Glomerular endothelial cell (primary cell): ENCODE measurements at regions not wholly inside any gene's neighbourhood (a gene's known extent, or its start where the extent isn't known, plus 50 kb on each side); places are given as distances from the start of the nearest gene placed in this dataset.
"Not testable (repeated sequence)": the region's sequence is repeated elsewhere in the genome, so short reads cannot be mapped to it uniquely, and the experiment has no call there.

Source experiments
- DNase-seq: peaks from one replicate; pipeline ENCODE4 v3.0.0-alpha.2; 2011; ENCODE audit warnings: low read depth, low spot score; ENCODE audit errors: extremely low read depth

- DNase-seq, result no peak
Observed at GRCh38 chr1:173257805-173258204, 50.7 kb upstream of the TNFSF4 start.

DNA sequence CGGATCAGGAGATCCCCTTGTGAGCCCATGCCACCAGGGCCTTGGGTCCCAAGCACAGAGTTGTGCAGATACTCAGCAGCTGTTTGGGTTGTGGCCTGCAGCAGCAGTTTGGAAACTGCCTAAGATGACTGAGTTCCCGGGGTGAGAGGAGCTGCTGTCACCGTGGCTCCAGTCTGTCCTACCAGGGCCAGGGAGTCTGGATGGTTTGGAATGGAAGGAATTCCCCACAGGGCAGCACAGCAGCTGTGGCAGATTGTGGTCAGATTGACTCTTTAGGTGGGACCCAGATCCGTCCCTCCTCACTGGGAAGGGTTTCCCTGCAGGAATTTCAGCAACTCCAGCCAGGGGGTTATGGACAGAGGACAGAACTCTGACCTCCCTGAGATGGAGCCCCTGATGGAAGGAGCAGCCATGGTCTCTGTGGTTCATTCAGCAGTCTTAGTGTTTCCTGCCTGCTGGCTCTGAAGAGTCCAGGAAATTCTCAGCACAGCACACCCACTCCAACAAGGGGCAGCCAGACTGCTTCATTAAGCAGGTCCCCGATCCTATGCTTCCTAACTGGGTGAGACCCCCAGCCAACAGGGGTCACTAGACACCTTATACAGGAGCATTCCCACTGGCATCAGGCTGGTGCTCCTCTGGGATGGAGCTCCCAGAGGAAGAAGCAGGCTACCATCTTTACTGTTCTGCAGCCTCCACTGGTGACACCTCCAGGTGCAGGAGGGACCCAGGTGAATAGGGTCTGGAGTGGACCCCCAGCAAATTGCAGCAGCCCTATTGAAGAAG, 51.5 kb upstream of the TNFSF4 start:
- DNase-seq, result no peak

DNA sequence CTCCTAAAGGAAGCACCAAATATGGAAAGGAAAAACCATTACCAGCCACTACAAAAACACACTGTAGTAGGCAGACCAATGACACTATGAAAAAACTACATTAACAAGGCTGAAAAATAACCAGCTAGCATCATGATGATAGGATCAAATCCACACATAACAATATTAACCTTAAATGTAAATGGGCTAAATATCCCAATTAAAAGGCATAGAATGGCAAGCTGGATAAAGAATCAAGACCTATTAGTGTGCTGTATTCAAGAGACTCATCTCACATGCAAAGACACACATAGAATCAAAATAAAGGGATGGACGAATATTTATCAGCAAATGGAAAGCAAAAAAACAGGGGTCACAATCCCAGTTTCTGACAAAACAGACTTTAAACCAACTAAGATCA, 53.2 kb upstream of the TNFSF4 start:
- not testable (repeated sequence) for DNase-seq

DNA sequence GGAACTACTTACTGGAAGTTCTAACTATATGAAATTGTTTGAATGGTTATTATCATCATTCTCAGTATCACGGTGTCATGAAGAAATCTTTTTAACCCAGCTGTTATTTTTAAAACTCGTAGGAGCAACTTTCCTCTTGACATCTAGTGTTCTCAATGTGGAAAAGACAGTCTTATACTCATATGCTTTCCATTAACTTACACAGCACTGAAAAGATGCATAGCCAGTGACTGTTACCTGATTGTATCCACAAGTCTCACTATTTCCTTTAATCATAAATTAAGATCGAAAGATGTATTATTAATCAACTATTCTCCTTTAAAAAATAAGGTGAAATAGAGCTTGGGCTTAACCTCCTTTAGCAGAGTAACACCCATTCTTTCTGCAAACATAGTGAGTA, 59.7 kb upstream of the TNFSF4 start:
- DNase-seq, result no peak

DNA sequence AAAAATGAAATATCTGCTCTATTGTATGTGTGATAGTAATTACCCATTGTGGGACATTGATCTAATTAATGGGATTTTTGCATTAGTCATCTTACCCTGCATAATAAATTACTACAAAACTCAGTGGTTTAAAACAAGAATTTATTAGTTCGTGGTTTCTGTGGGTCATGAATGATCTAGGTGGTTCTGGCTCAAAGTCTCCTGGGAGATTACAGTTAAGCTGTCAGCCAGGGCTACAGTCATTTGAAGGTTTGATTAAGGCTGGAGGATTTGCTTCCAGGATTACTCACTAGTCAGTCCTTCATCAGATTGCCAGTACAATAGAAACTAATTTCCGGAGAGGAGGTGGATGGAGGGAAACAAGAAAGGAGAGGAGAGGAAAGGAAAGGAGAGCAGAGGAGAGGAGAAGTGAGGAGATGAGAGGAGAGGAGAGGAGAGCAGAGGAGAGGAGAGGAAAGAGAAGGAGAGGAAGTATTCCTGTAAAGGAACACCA, 60.4 kb upstream of the TNFSF4 start:
- DNase-seq, result no peak

GRCh38 chr1:173268261-173268660, 61.1 kb upstream of the TNFSF4 start:
- DNase-seq, result no peak

DNA sequence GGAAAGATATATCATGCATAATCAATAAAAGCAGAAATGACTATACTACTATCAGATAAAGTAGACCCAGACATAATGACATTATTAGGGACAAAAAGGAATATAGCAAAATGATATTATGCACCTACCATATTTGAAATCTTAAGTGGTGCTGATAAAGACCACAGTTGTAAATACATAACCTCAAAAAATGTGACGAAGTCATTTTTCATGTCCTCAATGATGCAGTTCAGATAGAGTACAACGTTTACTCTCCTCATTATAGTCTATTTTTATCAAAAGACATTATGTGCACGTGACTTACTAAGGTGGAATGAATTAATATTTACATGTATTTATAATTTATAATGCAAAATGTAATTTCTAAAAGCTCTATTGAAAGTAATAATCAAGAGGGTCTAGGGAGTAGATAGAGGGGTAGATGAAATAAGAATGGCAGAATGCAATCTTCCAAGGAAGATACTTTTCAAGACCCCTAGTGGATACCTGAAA, 61.7 kb upstream of the TNFSF4 start:
- DNase-seq, result no peak

DNA sequence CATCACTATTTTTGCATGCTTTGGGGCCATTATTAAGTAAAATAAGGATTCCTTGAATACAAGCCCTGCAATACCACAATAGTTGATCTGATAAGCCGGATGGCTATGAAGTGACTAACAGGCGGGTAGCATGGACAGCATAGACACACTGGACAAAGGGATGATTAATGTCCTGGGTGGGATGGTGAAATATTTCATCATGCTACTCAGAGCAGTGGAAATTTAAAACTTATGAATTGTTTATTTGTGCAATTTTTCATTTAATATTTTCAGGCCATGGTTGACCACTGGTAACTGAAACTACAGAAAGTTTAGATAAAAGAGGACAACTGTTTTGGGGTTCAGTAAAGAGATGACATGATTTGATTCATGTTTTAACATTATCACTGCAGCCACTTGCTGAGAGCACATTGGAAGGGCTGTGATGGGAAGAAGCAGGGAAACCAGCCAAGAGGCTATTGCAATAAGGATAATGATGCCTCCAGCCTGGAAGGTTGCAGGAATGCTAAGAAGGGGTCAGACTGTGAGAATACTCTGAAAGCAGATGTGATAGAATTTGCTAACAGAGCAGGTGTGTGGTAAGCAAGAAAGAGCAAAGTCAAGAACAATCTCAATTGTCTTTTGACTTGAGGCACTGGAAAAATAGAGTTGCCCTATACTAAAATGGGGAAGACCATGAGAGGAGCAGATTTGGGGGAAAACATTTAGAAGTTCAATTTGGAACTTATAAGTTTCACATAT, 62.5 kb upstream of the TNFSF4 start:
- peak; percentile 10 for DNase-seq

DNA sequence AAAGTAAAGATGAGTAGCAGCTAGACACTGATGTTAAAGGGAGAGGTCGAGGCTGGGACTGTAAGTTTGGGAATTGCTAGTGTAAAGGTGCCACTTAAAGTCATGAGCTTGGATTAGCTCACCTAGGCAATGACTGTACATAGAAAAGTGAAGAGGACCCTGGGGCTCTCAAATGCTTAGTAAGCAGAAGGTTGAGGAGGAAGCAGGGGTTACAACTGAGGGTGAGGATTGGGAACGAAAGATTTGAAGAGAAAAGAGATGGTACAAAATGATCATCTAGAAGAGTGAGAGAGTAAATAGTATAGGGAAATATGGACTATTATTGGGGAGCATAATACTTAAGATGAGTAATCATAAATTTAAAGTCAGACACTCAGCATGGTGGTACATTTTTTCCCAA, 63.1 kb upstream of the TNFSF4 start:
- DNase-seq, result no peak

DNA sequence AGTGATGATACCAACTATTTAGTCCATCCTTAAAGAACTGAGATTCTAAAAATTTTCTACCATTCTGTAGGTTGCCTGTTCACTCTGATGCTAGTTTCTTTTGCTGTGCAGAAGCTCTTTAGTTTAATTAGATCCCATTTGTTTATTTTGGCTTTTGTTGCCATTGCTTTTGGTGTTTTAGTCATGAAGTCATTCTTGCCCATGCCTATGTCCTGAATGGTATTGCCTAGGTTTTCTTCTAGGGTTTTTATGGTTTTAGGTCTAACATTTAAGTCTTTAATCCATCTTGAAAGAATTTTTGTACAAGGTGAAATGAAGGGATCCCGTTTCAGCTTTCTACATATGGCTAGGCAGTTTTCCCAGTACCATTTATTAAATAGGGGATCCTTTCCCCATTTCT, 63.9 kb upstream of the TNFSF4 start:
- DNase-seq, result not testable (repeated sequence)

DNA sequence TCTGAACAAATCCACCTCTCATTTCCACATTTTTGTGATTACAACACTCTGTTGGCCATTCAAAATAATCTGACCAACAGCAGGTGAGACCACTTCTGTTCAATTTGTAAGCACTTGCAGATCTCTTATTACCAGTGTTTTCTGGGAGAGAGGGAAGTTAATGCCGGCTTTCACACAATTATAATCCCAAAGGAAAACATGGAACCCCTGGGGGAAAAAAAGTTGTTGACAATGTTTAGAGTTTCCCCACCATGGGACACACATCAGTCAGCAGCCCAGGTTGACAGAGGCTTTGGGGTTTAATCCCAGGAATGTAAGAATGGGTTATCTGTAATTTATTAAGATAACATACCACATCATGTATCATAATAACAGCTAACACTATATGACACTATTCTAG, 68.4 kb upstream of the TNFSF4 start:
- DNase-seq, result no peak

GRCh38 chr1:173276922-173277800, 70.0 kb upstream of the TNFSF4 start:
- no peak for DNase-seq

DNA sequence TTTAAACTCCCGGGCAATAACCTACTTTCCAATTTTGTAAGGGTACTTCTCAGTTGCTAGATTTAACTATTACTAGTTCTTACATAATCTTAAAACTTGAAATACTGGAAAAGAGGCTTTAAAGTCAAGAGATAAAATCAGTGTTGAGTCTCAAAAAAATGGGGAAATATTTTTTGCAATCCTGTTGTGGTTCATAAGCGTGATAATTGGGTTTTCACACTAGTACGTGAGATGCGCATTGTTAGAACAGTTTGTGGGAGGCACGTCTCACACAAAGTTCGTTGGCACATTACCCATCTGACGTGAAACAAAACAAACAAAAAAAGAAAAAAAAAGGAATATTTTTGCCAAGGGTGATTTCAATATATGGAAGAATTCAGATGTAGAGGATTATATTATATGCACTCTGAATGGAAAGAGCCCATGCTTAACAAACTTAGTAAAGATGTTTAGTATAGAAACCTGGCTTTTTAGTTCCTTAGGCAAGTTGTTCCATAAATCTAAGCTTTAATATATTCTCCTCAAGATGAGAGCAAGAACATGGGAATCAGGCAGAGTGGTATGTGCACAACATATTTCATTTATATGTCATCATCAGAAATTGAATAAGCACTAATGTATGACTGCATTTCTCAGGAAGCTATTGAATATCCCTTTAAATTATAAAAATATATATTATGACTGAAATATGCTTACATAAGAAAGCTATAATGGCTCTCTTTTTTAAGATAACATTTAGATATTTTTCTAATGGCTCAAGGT, 73.9 kb upstream of the TNFSF4 start:
- DNase-seq, result no peak

DNA sequence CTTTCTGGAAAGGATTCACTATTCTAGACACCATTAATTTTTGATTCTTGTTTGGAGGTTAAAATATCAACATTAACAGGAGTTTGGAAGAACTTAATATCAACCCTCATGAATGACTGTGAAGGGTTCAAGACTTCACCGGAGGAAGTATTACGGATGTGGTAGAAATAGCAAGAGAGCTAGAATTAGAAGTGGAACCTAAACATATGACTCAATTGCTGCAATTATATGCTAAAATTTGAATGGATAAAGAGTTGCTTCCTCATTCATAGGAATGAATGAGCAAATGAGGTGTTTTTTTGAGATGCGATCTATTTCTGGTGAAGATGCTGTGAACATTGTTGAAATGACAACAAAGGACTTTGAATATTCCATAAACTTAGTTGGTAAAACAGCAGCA, 77.9 kb upstream of the TNFSF4 start:
- DNase-seq, result no peak

DNA sequence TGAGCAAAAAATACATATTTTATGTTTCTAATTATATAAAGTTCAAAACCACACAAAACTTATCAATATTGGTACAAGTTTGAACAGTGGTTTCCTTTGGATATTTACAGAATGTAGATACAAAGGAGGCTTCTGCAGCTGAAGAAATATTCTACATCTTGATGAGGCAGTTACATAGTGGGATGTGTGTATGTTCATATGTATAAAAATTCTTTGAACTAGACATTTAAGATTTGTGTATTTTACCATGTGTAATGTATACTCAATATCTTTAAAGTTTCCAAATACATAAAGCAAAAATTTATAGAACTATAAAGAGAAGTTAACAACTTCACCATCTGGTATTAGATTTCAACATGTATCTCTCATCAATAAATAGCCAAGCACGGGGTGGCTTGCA, 80.7 kb upstream of the TNFSF4 start:
- no peak for DNase-seq

GRCh38 chr1:173293756-173294155, 86.6 kb upstream of the TNFSF4 start:
- DNase-seq, result no peak

DNA sequence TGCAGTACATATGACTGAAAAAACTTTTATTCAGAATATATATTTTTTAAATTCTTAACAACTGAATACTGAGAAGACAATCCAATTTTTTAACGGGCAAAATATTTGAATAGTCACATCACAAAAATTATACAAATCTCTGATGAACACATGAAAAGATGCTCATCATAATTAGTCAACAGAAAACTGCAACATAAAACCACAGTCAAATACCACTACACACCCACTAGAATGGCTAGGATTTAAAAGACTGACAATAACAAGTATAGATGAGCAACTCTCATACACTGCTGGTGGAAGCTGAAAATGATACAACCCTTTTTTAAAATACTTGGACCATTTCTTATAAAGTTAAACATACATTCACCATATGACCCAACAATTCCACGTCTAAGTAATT, 87.7 kb upstream of the TNFSF4 start:
- no peak for DNase-seq

DNA sequence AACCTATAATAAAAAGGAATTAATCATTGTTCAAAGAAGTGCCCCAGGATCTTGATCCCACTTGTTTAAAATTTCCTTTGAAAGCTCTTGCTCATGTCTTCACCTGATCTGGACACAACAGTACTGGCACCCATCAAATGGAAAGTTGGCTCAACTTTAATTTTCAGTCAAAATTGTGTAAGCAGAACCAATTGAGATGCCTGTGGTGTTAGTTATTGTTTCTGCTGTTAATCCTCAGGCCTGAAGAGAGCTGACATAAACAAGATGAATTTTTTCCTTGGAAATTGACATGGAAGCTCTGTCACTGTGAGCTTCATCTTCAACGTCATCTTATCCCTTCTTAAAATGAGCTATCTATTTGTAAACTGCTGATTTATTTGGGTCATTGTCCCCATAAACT, 88.3 kb upstream of the TNFSF4 start:
- DNase-seq, result no peak

DNA sequence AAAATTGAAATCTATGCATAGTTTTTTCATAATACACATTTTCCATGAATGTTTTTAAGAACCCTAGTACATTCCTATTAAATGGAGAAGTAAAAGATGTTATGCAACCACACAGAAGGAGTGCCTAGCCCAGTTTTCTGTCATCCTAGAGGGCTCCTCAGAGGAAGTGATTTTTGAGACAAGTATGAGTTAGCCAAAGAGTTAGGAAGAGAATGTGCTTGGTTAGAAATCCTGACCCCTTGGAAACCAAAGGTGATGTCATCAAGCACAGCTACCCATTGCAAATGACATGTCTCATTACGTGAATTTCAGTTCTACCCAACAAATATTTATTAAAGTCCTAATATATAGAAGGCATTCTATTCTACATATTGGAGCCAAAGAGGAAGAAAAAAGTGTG, 88.9 kb upstream of the TNFSF4 start:
- no peak for DNase-seq

DNA sequence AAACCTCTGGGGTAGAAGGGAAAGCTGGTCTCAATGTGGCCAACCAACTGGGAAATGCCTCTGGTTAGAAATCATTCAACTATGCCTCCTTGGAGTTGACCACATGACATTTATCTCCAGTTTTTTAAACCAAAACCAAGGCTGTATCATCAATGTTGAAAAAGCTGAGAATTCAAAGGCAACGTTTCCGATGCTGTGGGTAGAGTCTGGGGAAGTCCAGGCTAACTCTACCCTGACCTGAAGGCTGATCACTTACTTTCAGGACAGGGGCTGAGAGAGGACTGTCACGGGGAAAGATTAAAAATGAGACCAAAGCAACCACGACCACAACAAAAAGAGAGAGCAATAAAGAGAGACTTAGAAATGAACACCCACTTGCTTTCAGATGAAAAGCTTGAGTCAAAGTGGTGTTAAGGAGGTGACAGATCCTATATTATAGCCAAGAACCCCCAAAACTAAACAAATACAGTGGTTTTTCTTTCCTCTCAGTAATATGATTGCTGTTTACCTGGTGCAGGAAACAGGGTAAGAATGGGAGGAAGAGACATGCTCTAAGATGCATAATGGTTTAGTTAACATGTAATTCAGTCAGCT, 90.8 kb upstream of the TNFSF4 start:
- DNase-seq, result no peak
